HG03175 (cell line): ENCODE measurements at regions not wholly inside any gene's neighbourhood (a gene's known extent, or its start where the extent isn't known, plus 50 kb on each side); places are given as distances from the start of the nearest gene placed in this dataset.

Experiments
- ATAC-seq: cut with Tn5 transposase; IDR thresholded peaks from one replicate; pipeline ENCODE4 v1.9.1; 2021; ENCODE audit warnings: mild to moderate bottlenecking, moderate library complexity; ENCODE audit not compliant: unreplicated experiment

- no peak for ATAC-seq
These were observed 269.3 kb upstream of the NCKAP5 start for GRCh38 chr2:133837441-133838094.

GRCh38 chr2:133838642-133839365 is 270.5 kb upstream of the NCKAP5 start:
- no peak for ATAC-seq

- no peak for ATAC-seq
These were observed 271.4 kb upstream of the NCKAP5 start for GRCh38 chr2:133839677-133840076.

GRCh38 chr2:133840761-133841160 is 272.5 kb upstream of the NCKAP5 start:
- no peak for ATAC-seq

GRCh38 chr2:133841900-133842299 is 273.6 kb upstream of the NCKAP5 start:
- ATAC-seq, result no peak

GRCh38 chr2:133842446-133842845 is 274.2 kb upstream of the NCKAP5 start:
- no peak for ATAC-seq

GRCh38 chr2:133843091-133843490 is 274.8 kb upstream of the NCKAP5 start:
- no peak for ATAC-seq

- no peak for ATAC-seq
These were observed 275.3 kb upstream of the NCKAP5 start for GRCh38 chr2:133843551-133843950.

- ATAC-seq, result peak; percentile 86
These were observed 276.1 kb upstream of the NCKAP5 start for GRCh38 chr2:133844214-133844892.

GRCh38 chr2:133846476-133846875 is 278.2 kb upstream of the NCKAP5 start:
- ATAC-seq, result no peak

GRCh38 chr2:133847591-133847990 is 279.3 kb upstream of the NCKAP5 start:
- no peak for ATAC-seq

GRCh38 chr2:133848111-133848649 is 279.9 kb upstream of the NCKAP5 start:
- no peak for ATAC-seq

- ATAC-seq, result no peak
These were observed 281.1 kb upstream of the NCKAP5 start for GRCh38 chr2:133849341-133849740.

- ATAC-seq, result no peak
These were observed 286.4 kb upstream of the NCKAP5 start for GRCh38 chr2:133854603-133855200.

GRCh38 chr2:133855526-133855925 is 287.3 kb upstream of the NCKAP5 start:
- ATAC-seq, result no peak

- no peak for ATAC-seq
These were observed 288.4 kb upstream of the NCKAP5 start for GRCh38 chr2:133856678-133857077.

- ATAC-seq, result no peak
These were observed 291.3 kb upstream of the NCKAP5 start for GRCh38 chr2:133859578-133859977.

- no peak for ATAC-seq
These were observed 294.2 kb upstream of the NCKAP5 start for GRCh38 chr2:133862400-133862977.

GRCh38 chr2:133863106-133863800 is 295.0 kb upstream of the NCKAP5 start:
- no peak for ATAC-seq

- ATAC-seq, result no peak
These were observed 296.9 kb upstream of the NCKAP5 start for GRCh38 chr2:133865141-133865540.
